Renal pelvis (tissue), 1 donor: ENCODE measurements at regions not wholly inside any gene's neighbourhood (a gene's known extent, or its start where the extent isn't known, plus 50 kb on each side); places are given as distances from the start of the nearest gene placed in this dataset.

Experiments used
- DNase-seq: peaks from one replicate; pipeline ENCODE4 v3.0.0-alpha.2; 2013

DNA sequence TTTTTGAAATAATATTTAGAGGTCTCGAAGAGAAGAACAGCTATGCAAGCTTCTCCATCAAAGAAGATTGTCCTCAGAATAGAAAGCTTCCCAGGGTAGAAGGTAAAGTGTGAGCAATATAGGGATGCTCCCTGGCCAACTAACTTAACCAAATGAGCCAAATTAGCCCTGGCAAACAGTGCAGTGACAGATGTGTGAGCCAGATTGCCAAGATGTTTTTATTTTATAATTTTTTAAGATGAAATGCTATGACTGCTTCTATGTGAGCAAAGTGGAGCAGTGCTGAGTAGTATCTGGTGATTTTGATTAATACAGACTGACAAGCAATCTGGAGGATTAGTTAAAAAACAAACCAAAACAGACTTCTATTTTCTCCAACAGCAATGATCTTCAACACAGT, 202.1 kb downstream of the NOVA1 start:
- DNase-seq = no peak

DNA sequence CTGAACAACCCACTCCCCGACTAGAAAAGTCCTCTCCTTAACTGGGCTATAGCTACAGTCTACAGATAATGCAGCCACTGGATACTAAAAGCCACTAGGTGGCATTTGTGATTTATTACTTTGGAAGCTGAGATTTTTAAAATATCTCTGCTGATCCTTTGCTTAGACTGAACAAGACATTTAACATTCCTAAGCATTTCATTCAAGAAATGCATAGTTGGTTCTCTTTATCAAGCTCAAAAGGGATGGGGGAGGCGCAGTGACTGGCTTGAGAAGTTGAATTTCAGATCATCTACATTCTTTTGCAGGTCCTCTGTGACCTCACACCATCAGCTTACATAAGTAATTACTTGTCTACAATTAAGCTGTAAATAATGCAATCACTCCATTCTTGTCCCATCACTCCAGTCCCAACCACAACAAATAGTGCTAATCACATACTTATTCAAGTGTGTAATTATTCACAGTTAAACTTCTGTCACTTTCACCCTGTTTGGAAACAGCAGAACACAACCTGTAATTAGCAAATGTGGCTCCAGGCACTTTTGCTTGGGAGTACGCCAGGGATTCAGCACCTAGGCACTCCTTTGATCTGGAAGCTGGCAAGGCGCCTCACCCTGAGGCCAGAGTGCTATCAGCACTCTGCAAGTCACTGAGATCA, 203.6 kb downstream of the NOVA1 start:
- peak; percentile 22 for DNase-seq

DNA sequence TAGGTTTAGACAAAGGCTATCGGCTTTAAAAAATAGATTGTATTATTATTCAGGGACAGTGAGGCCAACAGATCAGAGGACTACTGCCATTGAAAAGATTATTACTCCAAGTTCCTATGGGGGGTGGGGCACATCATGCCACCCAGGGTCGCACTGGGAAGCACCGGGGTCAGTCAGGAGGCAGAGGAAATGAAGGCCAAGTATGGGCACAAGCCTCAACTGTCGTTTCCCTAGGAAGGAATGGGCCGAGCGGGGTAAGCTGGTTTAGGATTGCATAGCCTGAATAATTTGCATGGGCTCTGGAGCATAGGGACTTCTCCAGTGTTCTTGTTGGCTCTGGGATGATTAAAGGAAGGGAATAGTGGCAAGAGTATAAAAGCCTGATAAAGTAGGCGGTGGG, 205.3 kb downstream of the NOVA1 start:
- no peak for DNase-seq

DNA sequence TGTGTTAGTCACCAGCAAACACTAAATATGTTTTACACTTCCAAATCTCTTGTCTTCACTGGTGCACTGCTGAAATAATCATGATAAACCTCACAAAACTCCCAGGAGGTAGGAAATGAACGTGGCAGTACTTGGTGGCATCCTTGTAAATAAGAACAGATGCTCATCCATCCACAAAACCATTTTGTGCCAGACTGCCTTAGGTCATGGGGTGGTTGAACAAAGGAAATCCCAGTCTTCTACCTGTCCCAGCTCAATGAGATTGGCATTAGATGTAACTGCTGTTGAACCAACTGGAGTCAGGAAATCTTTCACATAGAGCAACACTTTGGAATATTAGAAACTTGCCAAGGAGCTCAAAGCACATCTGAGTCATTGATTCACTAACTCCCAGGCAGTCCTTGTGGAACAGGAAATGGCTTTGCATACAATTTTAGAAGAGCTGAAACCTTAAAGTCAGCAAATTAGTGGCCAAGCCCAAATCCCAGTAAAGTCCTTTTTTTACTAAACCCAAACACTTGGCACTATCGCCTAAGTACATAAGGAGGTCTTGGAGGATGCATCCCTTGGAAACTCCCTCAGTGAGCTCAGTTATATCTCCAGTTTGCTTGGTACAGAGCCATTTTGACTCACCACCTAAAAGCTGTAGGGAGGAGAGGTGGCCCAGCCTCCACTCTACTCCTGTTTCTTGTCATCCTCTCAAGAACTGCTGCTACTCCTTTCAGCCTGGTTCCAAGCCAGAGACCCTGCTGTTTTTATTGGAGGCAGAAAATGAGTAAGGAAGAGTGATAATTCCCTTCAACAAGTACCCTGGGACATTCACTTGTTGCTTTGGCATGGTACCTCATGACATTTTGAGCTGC, 208.0 kb downstream of the NOVA1 start:
- DNase-seq = no peak

DNA sequence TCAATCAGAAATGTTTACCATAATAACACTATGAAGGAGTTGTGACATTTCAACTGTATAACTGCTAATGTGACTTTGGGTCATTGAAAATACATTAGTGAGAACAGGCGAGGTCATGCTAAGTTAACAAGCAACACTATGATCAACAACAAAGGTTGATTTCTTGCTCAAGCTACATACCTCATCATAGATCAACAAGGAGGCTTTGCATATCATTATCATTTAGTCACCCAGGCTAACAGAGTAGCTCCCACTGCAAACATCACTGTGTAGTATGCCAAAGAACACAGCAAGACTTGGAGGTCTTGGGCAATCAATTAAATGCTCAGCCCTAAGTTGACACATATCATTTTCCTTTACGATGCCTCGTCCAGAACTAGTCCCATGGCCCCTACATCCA, 212.5 kb downstream of the NOVA1 start:
- DNase-seq = no peak

DNA sequence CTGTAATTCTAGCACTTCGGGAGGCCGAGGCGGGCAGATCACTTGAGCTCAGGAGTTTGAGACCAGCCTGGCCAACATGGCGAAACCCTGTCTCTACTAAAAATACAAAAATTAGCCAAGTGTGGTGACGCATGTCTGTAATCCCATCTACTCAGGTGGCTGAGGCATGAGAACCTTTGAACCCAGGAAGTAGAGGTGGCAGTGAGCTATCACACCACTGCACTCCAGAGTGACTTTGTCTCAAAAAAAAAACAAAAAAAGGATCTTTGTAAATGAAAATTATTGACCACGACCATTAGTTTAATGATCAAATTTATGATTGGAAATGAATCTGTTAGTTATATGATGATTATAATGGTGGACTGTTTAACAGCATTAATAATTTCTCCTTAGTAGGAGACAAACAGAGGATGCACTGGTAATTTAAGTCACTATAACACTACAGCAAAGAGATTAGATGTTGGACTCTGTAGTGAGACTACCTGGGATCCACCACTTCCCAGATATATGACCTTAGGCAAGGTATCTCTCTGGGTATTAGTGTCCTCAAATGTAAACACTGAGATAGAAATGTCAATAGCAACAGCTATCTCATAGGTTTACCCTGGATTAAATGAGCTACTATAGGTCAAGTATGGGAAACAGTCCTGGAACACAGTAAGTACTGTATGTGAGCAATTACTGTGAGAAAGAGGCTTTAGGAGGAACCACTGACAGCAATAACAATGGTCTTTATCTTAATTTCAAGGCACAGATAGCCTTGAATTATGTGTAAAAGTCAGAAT, 214.7 kb downstream of the NOVA1 start:
- DNase-seq = no peak

DNA sequence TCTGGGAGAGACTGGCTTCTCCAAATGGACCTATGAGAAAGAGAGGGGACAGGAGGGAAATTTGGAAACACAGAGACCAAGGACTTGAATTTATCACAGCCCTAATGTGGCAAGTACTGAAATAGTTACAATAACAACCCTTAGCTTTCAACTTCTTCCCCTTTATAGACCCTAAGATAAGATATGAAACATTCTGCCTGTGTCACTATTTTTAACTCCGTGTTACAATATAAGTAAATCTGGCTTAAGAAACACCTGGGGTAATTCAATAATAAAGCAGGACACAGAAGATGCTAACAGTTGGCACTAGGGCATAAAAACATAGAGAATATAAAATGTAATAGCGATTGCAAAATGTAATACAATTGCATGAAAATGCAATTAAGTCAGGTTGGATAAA, 216.4 kb downstream of the NOVA1 start:
- no peak for DNase-seq

DNA sequence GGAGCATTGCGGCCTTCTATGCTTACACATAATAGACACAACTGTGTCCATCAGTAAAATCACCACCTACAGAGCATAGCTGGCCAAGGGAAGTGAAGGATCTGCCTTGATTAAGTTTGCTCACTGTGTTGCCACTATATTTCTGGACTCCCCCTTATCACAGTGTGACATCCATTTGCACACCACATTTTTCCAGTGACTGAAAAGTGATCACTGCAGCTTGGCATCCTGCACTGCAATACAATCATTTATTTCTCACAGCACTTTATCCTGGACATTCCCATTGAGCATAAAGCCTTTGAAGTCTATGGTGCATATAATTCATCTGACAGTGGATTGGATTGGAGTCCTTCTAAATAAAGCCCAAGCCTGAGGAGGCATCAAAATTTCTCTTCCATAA, 217.2 kb downstream of the NOVA1 start:
- no peak for DNase-seq

DNA sequence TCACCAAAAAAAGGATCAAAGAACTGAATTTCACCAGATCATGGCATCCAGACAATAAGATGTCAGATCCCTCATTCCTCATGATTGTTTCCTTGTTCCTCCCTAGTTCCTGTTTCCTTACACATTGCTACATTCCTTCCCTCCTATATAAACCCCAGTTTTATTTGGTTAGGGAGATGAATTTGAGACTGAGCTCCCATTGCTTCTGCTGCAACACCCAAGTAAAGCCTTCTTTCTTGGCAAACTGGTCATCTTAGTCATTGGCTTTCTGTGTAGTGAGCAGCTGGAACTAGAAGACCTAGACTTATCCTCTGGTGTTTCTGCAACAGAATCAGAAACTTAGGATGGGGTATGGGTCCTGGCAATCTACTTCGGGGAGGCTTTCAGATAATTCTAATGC, 217.9 kb downstream of the NOVA1 start:
- DNase-seq = no peak

DNA sequence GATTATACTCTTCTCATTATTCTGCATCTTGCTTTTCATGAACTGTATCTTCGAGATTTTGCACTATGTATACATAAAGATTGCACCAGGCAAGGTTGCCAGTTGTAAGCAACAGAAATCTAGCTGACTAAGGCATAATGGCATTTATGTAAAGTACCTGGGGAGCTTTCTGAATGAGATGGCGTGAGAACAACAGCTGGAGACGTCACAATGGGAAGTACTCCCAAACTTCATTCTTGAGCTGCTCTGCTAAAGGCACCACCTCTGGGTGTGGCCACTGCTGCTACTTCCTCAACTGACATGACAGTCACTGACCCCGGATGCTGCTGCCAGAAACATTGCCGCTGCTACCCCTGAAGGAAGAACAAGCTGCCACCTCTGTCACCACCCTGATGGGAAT, 220.7 kb downstream of the NOVA1 start:
- no peak for DNase-seq

DNA sequence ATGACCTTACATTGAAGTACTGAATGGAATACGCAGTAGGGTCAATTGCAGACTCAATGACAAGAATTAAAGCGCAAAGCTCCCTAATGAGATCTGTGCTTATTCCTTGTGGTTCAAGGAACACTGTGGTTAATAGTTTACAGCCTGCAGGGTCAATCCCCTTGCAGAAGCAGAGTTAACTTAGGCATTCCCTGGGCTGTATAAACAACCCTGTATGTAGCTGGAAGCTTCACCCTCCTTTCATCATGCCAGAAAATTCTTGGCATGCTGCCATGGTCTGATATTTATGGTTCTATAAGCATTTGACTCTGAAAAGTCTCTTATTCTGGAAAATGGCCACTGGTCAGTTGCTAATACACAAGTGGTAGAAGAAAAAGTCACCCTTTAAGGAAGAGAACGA, 227.7 kb downstream of the NOVA1 start:
- DNase-seq = peak; percentile 80

DNA sequence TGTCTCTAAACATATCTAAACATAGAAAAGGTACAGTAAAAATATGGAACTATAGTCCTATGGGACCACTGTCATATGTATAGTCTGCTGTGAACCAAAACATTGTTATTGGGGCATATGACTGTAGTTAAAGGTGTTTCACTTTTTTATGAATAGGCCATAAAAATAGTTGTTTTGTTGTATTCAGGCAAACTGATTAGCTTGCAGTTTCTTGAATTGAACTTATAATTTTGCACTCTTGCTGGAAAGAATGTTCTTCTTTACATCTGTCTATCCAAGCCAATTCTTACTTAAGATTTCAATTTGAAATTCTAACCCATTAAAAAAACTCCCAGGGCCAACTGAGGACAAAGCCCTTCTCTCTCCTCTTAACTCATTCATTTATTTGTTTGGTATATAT, 234.1 kb downstream of the NOVA1 start:
- DNase-seq = no peak

DNA sequence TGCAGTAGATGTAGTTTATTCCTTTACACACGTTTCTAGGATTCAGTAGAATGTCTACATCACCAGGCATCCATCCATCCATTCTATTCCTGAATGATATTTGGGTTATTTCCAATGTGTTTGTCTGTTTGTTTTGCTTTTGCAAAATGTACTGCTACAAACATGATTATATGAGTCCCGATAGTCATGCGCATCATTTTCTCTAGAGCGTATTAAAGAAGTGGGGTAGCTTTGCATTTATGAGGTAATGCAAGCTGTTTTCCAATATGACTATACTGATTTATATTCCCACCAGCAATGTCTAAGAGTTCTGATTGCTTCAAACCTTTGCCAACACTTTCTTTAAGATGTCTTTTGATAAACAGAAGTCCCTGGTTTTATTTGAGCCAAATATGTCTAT, 253.2 kb downstream of the NOVA1 start:
- DNase-seq = no peak

DNA sequence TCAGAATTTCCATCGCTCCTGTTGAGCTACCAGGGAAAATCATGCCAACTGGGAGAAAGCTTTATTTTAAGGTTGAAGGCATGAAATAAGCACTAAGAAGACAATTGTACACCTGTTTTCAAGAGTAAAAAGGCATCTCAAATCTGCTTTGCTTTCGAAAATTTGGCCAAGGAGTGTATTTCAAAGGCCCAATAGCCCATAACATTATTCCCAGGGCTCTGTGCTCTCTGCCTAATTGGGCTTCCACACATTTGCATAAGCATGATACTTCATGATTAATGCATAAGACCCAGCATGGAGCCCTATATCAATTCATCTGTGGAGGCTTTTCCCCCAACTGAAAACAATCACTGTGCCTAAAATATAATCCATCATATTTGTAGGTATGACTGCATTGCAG, 258.5 kb downstream of the NOVA1 start:
- no peak for DNase-seq

DNA sequence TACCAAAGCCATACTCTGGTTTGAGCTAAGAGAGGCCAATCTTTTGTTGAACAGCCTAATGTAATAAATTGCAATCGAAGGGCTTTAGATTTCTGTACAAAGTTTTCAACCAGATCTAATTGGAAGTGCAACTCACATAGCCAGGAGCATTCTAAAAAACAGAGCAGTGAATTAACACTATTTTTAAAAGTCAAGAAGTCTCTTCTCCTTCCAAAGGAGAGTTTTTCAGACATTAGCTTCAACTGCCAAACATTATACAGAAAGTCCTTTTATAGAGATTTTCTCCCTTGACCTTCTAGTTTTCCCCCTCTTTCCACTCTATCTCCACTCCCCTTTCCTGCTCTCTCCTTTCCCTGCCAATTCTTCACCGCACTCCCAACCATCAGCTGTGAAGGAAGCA, 259.6 kb downstream of the NOVA1 start:
- no peak for DNase-seq

DNA sequence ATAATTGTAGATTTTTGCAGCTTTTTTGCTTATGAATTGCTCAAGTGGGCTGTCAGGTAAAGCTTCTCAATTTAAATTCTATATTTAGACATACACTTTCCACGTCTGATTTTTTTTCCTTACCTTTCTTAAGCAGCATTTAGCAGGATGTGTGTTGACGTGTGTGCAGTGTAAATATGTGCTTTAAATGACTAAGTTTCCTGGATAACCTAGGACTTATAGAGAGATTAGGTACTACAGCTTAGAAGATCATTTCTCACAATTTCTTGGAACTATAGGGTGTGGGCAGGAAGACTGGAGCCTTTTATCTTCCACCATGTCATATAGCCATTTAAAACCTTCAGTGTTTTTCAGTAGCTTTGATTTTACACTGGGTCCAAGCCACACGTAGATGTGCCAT, 263.5 kb downstream of the NOVA1 start:
- DNase-seq = no peak

DNA sequence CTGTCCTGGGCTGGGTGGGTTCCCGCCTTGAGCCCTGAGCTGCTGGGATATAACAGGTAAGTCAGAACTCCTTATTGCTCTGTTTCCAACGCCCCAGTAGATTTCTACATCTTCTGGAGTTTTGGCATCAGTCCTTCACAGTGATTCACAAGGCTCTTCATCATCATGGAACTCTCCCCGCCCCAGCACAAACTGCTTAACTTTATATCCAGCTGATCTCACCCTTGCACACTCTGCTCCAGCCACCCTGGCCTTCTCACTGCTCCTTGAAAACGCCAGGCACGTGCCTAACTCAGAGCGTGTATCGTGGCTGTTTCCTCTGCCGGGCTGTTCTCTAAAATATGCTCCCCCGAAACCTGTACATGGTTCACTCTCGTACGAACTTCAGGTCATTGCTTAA, 264.9 kb downstream of the NOVA1 start:
- DNase-seq = no peak

DNA sequence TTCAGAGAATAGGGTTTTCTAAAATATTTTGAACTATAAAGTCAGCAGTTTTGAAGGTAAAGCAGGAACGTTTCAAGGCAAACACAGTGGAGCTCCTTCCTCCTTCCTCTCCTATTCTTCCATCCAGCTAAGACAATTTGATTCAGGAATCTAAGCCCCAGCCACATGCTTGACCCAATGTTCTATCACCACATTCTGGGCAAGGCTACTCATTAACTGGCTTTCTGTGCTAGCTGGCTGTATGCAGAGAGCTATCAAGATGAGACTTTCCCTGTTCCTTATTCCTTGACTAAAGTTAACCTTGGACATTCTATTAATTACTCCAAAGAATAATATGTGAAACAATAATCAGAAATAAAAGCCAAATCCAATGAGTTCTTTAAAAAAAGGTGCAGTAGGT, 266.9 kb downstream of the NOVA1 start:
- DNase-seq = no peak

DNA sequence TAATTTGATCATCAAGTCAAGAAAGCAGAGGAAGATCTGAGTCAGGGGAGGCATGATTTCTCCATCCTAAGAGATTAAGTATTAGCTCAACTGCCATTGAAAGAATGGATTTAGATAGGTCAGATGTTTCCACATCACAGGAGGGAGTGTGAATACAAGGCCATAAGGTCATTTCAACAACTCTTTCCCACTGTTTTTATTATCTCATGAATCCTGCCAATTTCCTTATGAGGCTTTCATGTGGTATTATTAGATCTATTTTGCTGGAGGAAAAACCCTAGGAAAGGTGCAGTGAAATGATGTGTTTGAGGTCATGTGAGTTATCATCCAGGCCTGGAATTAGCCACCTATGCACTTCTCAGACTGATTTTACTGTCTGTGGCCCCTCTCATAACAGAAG, 269.0 kb downstream of the NOVA1 start:
- DNase-seq = no peak

DNA sequence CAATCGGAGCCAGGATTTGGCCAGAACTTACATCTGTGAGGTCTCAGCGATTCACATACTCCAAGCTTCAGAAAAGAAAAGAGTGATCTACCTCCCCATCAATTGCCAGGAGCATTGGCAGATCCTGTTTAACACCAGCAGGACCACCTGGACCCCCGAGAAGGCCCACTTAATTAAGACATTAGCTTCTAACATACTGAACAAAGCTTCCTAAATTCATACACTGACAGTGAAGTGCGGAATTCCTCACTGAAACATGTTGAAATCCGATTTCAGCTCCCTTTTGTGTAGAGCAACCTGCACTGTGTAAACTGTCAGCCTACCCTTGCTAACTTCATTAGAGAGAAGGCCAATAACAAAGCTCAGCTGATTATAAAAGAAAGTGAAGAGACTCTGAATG, 274.0 kb downstream of the NOVA1 start:
- no peak for DNase-seq

DNA sequence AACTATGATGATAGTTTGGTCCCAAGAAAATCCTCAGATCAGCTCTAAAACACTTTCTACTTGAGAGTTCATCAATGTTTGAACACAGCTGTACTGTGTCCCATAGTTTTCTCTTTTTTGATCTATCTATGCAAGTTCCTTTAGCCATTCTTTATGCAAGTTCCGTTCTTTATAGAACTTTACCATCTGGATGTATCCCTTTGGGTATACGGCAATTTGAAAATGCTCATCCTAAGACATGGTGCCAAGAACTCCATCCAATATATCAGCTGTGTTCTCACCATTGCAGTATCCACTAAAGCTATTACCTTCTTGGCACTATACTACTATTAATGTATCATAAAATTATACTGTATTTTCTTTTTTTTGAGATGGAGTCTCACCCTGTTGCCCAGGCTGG, 276.9 kb downstream of the NOVA1 start:
- no peak for DNase-seq

DNA sequence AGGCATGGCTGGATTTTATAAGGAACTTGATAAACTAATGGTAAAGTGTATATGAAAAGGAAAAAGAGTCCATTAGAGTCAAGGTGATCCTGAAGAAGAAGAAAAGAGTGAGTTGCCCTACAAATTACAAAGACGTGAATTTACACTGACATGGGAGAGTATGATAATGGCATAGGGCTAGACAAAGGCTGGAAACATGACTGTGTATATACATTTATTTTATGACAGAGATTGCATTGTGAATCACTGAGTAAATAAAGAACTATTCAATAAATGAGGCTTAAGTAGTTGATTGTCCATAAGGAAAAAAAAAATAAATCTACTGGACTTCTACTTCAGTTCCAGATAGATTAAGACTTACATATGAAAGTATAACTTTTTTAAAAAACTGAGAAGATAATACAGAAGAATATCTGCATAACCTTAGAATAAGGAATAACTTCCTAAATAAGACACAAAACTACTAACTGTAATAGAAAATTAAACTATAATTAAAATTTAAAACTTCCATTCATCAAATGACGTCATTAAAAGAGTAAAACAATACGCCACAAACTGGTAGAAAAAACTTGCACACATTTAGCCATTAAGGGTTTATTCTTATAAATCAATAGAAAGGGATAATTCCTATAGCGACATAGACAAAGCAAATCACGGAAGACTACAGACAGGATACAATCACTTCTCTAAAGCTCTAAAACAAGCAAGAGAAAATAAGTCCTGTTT, 278.5 kb downstream of the NOVA1 start:
- DNase-seq = no peak
